Activated T-cell treated with anti-CD3 and anti-CD28 coated beads for 4 hours (primary cell): ENCODE measurements at regions not wholly inside any gene's neighbourhood (a gene's known extent, or its start where the extent isn't known, plus 50 kb on each side); places are given as distances from the start of the nearest gene placed in this dataset.

Experiments
- DNase-seq: peaks from one replicate; pipeline ENCODE4 v3.0.0-alpha.2; 2020

GRCh38 chr1:222096476-222096772 lies 354.5 kb upstream of the DUSP10 start:
- DNase-seq, result no peak

GRCh38 chr1:222095606-222096475 lies 354.0 kb upstream of the DUSP10 start:
- DNase-seq, result peak; percentile 48

DNA sequence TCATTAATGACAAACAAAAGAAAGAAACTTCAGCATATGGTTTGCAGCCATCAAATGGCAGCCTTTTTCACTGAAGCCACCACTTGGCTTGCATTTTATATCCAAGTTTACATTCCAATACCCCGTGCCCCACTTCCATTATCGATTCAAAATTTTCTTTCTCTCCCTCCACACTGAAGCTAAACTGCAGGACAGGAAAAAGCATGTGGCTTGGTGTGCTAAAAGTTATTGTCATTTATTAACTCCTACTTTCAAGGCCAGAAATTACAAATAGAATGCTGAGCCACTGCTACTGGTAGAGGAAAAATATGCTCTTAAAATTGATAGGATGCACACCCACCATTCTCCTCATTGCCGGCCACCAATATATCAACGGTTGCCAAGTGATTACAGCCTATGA lies 351.6 kb upstream of the DUSP10 start:
- DNase-seq, result no peak

DNA sequence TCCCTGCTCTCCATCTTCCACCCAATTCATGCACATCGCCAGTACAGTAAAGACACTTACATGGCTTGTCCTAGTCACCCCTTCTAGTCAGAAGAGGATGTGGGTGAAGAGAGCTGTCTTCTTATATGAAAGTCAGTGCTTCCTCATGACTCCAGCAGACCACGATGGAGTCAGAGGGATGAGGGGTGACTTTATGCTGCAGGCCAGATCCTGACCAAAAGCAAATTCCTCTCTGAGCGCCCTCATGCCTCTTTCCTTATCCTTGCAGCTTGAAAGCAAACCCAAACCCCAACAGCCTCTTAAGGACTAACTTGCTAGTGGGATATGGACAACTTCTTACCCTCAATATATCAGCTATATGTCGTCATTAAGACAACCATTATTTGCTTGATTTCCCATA lies 348.2 kb upstream of the DUSP10 start:
- no peak for DNase-seq

GRCh38 chr1:222087221-222087920 lies 345.5 kb upstream of the DUSP10 start:
- DNase-seq, result no peak

- no peak for DNase-seq
These were observed 343.1 kb upstream of the DUSP10 start for GRCh38 chr1:222084996-222085395.

DNA sequence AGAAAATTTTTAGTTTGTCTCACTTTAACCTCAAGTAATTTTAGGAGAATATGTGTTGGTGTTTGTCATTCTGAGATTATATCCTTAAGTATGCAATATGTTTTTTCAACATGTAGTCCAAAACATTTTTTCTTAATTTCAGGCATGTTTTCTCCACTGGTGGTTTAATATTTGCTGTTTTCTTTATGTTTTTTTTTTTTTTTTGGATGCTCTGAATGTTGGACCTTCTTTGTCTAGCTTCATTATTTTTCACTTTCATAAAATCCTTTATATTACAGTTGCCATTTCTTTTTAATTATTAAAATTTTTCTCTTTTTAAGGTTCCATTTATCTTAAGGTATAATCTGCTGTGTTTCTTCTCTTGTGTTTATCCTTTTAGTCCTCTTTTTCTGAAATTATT lies 342.2 kb upstream of the DUSP10 start:
- DNase-seq, result no peak

DNA sequence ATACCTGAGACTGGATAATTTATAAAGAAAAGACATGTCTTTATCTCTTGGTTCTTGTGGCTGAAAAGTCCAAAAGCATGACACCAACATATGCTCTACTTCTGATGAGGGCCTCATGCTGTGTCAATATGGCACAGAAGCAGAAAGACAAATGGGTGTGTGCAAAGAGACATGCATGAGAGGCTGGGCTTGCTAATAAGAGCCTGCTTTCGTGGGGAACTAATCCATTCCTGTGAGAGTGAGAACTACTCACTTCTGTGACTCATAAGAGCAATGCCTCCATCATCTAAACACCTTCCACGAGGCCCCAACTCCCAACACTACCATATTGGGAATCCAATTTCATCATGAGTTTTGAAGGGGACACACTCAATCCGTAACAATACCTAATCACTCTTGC lies 340.0 kb upstream of the DUSP10 start:
- no peak for DNase-seq

- no peak for DNase-seq
These were observed 337.7 kb upstream of the DUSP10 start for GRCh38 chr1:222079566-222079965.

DNA sequence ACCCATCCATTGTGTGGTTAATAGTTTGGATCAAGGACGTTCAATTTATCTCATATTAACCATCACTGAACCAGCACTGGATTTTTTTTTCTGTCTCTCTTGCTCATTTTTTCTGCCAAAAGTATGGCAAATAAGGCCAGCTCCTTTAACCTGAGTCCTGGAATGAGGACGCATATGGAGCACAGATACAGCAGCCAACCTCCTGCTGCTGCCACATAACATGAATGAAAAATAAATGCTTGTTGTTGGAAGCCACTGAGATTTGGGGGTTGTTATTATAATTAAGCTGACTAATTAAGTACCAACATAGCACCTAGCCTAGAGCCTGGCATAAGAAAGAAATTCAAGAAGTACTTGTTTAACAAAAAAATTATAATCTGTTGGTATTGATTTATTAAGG lies 335.3 kb upstream of the DUSP10 start:
- DNase-seq, result no peak

DNA sequence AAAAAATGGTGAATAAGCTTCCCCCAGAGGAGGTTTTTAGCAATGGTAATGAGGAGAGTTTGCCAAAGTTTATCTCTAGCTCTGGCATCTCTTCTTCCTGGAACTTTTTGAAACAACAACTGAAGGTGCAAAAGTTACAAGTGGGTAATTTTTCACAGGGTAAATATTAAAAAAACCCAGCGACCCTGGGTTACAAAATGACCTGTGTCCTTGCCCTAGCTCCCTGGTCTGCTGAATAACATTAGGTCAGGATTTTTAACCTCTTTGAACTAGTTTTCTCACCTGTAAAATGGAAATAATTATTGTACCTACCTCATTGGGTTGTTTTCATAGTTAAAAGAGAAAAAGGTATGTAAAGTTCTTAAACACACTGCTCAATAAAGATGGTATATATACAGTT lies 332.4 kb upstream of the DUSP10 start:
- no peak for DNase-seq

DNA sequence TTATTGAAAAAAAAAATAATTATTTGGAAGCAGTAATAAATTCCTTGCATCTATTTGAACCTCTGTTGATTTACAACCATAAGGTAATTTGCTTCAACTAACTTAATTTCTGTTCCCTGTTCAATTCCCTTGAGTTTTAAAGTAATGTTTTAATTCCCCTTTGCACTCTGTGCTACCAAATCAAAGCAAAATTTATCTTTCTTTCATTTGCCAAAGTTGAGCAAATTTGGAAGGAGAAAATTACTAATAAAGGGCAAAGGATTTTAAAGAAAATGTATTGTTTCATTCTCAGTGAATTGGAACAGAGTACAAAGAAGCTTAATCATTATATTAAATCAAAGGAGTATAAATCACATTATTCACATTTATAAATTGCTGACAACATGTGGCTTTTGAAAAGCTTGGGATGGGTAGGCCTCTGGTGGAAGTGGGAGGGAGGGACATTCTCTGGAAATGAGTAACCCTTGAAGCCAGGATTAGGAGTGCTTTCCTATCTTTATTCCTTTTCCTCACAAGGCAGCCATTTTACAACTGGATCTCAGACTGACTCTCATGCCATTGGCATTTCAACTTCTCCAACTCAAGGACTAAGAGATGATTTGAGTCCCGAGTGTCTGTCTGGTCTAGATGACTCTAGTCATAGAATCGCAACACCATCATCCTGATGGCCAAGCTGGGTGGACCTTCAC lies 331.6 kb upstream of the DUSP10 start:
- no peak for DNase-seq

- DNase-seq, result no peak
These were observed 329.5 kb upstream of the DUSP10 start for GRCh38 chr1:222071387-222071786.

DNA sequence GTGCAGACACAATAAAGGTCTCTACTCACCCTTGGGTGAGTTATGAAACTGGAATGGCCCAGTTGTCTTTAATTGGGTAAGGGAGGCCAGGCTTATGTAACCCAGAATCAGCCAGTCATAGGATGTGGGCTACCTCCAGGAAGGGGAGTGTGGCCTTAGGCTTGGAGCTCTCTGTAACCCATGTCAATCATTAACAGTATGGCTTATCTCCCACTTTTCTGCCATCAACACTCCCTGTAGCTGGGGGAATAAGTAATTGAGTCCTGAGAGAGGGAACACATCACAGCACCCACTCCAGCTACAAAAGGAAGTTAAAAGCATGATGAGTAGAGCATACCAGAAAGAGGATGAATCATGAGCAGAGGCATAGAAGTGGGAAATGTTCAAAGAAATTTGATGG lies 327.0 kb upstream of the DUSP10 start:
- no peak for DNase-seq

GRCh38 chr1:222068101-222068500 lies 326.2 kb upstream of the DUSP10 start:
- DNase-seq, result no peak

GRCh38 chr1:222066539-222066938 lies 324.6 kb upstream of the DUSP10 start:
- no peak for DNase-seq

DNA sequence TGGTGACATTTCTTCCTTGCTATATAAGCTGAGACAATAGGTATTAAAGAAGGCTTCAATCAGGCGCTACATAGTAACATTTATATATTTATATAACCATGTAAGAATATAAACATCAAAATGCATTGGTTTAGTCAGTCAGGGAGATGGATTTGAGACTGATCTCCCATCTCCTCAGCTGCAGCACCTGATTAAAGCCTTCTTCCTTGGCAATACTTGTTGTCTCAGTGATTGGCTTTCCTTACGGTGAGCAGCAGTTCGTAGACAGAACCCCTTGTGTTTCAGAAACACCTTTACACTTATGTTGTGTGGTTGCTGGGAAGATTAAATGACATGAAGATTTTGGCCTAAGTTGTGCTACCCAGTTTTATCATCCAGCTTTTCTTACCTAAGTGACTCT lies 323.3 kb upstream of the DUSP10 start:
- DNase-seq, result no peak

- DNase-seq, result no peak
These were observed 322.7 kb upstream of the DUSP10 start for GRCh38 chr1:222064388-222065211.

DNA sequence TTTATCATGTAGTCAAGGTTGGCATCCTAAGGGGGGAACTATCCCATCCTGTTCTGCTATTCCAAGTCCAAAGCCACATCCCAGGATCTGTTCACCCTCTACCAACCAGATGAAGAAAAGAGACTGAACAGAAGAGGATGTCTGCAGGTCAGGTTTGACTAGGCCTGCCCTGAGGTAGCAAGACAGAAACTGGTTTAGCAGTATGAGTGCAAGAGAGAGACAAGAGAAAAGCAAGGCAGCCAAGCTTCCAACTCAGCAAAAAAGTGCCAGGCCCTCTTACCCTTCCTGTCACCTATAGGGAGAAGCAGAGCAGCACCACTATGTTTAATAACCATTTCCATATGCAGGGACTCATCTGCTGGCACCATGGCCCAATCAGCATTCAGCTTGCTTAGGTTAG lies 320.8 kb upstream of the DUSP10 start:
- DNase-seq, result no peak

DNA sequence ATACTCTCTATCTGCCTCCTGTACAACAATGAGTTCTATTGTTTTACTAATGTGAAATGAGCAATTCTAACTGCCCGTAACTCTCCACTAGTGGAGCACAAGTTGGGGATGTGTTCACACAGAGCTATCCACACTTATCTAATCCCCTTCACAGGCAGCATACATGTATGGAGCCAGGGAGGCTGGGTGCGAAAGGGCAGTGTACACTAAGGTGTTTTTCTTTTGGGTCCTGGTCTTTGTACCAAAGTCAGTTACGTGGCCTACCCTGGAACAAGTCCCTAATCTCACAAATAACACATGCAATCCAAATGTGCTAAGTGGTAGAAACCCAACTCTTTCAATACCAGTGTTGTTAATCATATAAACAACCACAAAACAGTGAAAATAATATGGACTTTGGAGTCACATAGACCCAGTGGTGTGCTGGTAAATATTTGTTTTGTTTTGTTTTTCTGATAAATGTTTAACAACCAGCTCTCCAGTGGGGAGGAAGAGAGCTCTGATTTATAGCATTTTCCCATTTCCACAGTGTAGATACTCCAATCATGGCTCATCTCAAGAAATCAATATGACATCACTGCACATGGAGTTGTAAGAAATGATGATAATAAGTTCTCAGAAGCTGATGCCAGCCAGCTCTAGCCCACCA lies 319.9 kb upstream of the DUSP10 start:
- no peak for DNase-seq

DNA sequence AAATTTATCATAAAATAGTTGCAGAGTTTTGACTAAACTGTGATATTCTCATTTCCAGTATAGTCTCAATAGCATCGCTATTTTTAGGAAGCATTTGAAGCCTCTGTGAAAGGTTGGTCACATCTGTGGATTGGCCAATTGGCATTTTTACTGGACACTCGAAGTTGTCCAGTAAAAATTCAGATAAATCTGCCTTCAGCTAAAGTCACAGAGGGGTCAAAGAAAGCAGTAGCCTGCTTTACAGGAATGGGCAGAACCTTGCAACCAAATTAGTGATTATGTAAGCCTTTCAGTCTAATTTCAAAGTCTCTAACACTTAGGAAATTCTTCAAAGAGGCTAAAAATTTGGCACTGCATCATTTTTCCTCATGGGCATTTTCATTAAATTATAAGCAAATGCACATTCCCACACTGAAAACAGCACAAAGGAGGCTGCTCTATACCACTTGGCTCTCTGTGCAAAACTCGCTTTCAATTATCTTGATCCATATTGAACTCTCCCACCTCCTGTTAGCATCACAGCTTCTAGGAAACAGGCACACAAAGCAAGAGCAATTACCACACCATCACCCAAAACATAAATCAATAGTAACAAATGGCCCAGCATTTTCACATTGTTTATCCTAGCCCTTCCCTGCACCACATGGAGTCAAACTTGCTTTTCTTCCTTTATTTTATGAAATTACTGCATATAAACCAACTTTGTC lies 318.5 kb upstream of the DUSP10 start:
- no peak for DNase-seq

GRCh38 chr1:222058249-222058648 lies 316.4 kb upstream of the DUSP10 start:
- no peak for DNase-seq
